NT2/D1 (cell line): ENCODE measurements at regions not wholly inside any gene's neighbourhood (a gene's known extent, or its start where the extent isn't known, plus 50 kb on each side); places are given as distances from the start of the nearest gene placed in this dataset.

ENCODE experiments used
- SUZ12 ChIP-seq: IDR thresholded peaks from 2 replicates; pipeline ENCODE4 v1.6.1; 2011; ENCODE audit not compliant: insufficient read length, insufficient read depth; ENCODE audit errors: extremely low read depth
- YY1 ChIP-seq: IDR thresholded peaks from 2 replicates; pipeline ENCODE4 v1.6.1; 2011; ENCODE audit not compliant: insufficient read length, insufficient read depth
- ZNF274 ChIP-seq: IDR thresholded peaks from 2 replicates; pipeline ENCODE4 v1.6.1; 2011; ENCODE audit warnings: mild to moderate bottlenecking, low read depth, low read length

- TF ChIP-seq YY1, result no peak
- no peak for TF ChIP-seq ZNF274
- no peak for TF ChIP-seq SUZ12
Observed at GRCh38 chr4:152117054-152117453, 356.2 kb upstream of the GATB start.
